ENCODE measurements at regions not wholly inside any gene's neighbourhood (a gene's known extent, or its start where the extent isn't known, plus 50 kb on each side); places are given as distances from the start of the nearest gene placed in this dataset.

GRCh38 chr10:21183025-21183424 is 285.9 kb upstream of the NEBL start:
- TF ChIP-seq CTCF (IDR thresholded peaks at IDR 0.05) (no peak), POLR2AphosphoS5 (IDR thresholded peaks at IDR 0.05) (no peak)
